HEK293 (cell line): ENCODE measurements at regions not wholly inside any gene's neighbourhood (a gene's known extent, or its start where the extent isn't known, plus 50 kb on each side); places are given as distances from the start of the nearest gene placed in this dataset.

Source experiments
- CTCF ChIA-PET: fragments of 350-600 bp; formaldehyde crosslinking; extraction: SDS; loops from one replicate; lab custom pipeline; 2021; ENCODE audit warnings: antibody characterized with exemption; lab: Yijun Ruan, JAX
- POLR2A ChIA-PET: fragments of 300-600 bp; formaldehyde crosslinking; extraction: SDS; loops from one replicate; lab custom pipeline; 2020; ENCODE audit warnings: antibody characterized with exemption, inconsistent platforms; lab: Yijun Ruan, JAX
- H3K27ac ChIP-seq: fragments of 200-500 bp; sonication (Bioruptor generic); 2 replicates; pipeline ENCODE4 v1.5.1; 2014; ENCODE audit warnings: low read depth, low read length, control low read depth, inconsistent platforms; ENCODE audit errors: extremely low read depth
- H3K36me3 ChIP-seq, 2 experiments: fragments of 200-500 bp in 1 of 2; sonication (Bioruptor generic) in 1 of 2; 1 replicate in 1 of 2; 2 replicates in 1 of 2; pipeline ENCODE4 v1.5.1; 2014 to 2017; ENCODE audit warnings: inconsistent platforms in 2 of 2, low read length in 2 of 2; ENCODE audit not compliant: control insufficient read depth in 2 of 2, insufficient read depth in 1 of 2
- H3K4me1 ChIP-seq: fragments of 200-500 bp; sonication (Bioruptor generic); 2 replicates; pipeline ENCODE4 v1.5.1; 2014; ENCODE audit warnings: mild to moderate bottlenecking, low read length, inconsistent platforms; ENCODE audit not compliant: control insufficient read depth, insufficient read depth
- H3K4me3 ChIP-seq: 2 replicates; pipeline ENCODE4 v1.5.1; 2011; ENCODE audit warnings: low read depth, mild to moderate bottlenecking, control low read depth, low read length, moderate library complexity
- H3K9me3 ChIP-seq: fragments of 200-500 bp; sonication (Bioruptor generic); 2 replicates; pipeline ENCODE4 v1.5.1; 2014; ENCODE audit warnings: low read depth, low read length, inconsistent platforms; ENCODE audit not compliant: control insufficient read depth, insufficient read depth
- BCL6B ChIP-seq: fragments of 450-650 bp; formaldehyde crosslinking; IDR thresholded peaks from 2 replicates; pipeline ENCODE4 v1.5.1; 2017; ENCODE audit warnings: missing biosample characterization, missing genetic modification characterization
- ELK4 ChIP-seq: IDR thresholded peaks from 2 replicates; pipeline ENCODE4 v1.6.1; 2011; ENCODE audit warnings: mild to moderate bottlenecking, low read depth, low read length, borderline replicate concordance
- GLI2 ChIP-seq: fragments of 450-650 bp; formaldehyde crosslinking; IDR thresholded peaks from 2 replicates; pipeline ENCODE4; 2017; ENCODE audit warnings: missing biosample characterization, missing genetic modification characterization, low read depth, borderline replicate concordance
- KLF10 ChIP-seq: fragments of 450-650 bp; IDR thresholded peaks from 2 replicates; pipeline ENCODE4 v1.5.1; 2018; ENCODE audit warnings: missing biosample characterization, mild to moderate bottlenecking, missing genetic modification characterization
- REST ChIP-seq: fragments of 450-650 bp; formaldehyde crosslinking; IDR thresholded peaks from 2 replicates; pipeline ENCODE4 v1.5.1; 2016; ENCODE audit warnings: missing biosample characterization, missing genetic modification characterization
- SALL2 ChIP-seq: fragments of 450-650 bp; formaldehyde crosslinking; IDR thresholded peaks from 2 replicates; pipeline ENCODE4 v1.5.0; 2017; ENCODE audit warnings: missing biosample characterization, mild to moderate bottlenecking, missing genetic modification characterization, borderline replicate concordance
- SETDB1 ChIP-seq: IDR thresholded peaks from one replicate; pipeline ENCODE4 v1.6.1; 2017; ENCODE audit warnings: mild to moderate bottlenecking, low read length, moderate library complexity, mixed read lengths; ENCODE audit not compliant: insufficient read length
- ZBTB17 ChIP-seq: fragments of 450-650 bp; formaldehyde crosslinking; IDR thresholded peaks from 2 replicates; pipeline ENCODE4 v1.5.1; 2016; ENCODE audit warnings: missing biosample characterization, missing genetic modification characterization
- ZFP3 ChIP-seq: fragments of 450-650 bp; formaldehyde crosslinking; IDR thresholded peaks from 2 replicates; pipeline ENCODE4 v1.5.1; 2016; ENCODE audit warnings: low read depth, missing biosample characterization, missing genetic modification characterization
- ZNF18 ChIP-seq: fragments of 450-650 bp; formaldehyde crosslinking; IDR thresholded peaks from 2 replicates; pipeline ENCODE4 v1.5.1; 2016; ENCODE audit warnings: missing biosample characterization, missing genetic modification characterization
- ZNF2 ChIP-seq: fragments of 450-650 bp; formaldehyde crosslinking; IDR thresholded peaks from 2 replicates; pipeline ENCODE4 v1.5.1; 2016; ENCODE audit warnings: missing biosample characterization, missing genetic modification characterization
- ZNF266 ChIP-seq: fragments of 450-650 bp; formaldehyde crosslinking; IDR thresholded peaks from 2 replicates; pipeline ENCODE4 v1.5.1; 2016; ENCODE audit warnings: missing biosample characterization, missing genetic modification characterization, low read depth
- ZNF274 ChIP-seq, 2 experiments: fragments of 200-500 bp in 1 of 2; fragments of 450-650 bp in 1 of 2; sonication (Bioruptor generic) in 1 of 2; formaldehyde crosslinking in 1 of 2; IDR thresholded peaks; 2 replicates each; pipeline versions ENCODE4 v1.5.1 to v1.6.1; 2014 to 2016; ENCODE audit warnings: borderline replicate concordance in 1 of 2, inconsistent platforms in 1 of 2, low read length in 1 of 2, missing biosample characterization in 1 of 2, missing genetic modification characterization in 1 of 2
- ZNF335 ChIP-seq: fragments of 450-650 bp; formaldehyde crosslinking; conservative IDR thresholded peaks from 2 replicates; pipeline ENCODE4 v1.5.1; 2016; ENCODE audit warnings: missing biosample characterization, missing genetic modification characterization
- ZNF530 ChIP-seq: fragments of 450-650 bp; formaldehyde crosslinking; IDR thresholded peaks from 2 replicates; pipeline ENCODE4 v1.5.1; 2016; ENCODE audit warnings: low read depth, missing biosample characterization, missing genetic modification characterization
- ZNF664 ChIP-seq: fragments of 450-650 bp; formaldehyde crosslinking; IDR thresholded peaks from 2 replicates; pipeline ENCODE4 v1.5.1; 2016; ENCODE audit warnings: missing biosample characterization, missing genetic modification characterization
- ZNF677 ChIP-seq: fragments of 450-650 bp; IDR thresholded peaks from 2 replicates; pipeline ENCODE4 v1.5.0; 2018; ENCODE audit warnings: missing biosample characterization, mild to moderate bottlenecking, missing genetic modification characterization, moderate library complexity
- ZNF776 ChIP-seq: fragments of 450-650 bp; formaldehyde crosslinking; IDR thresholded peaks from 2 replicates; pipeline ENCODE4 v1.5.0; 2017; ENCODE audit warnings: missing biosample characterization, missing genetic modification characterization, borderline replicate concordance

GRCh38 chr12:114221957-114222630 lies 183.8 kb downstream of the TBX5 start:
- Histone ChIP-seq H3K4me1 (no peaks in the 10 kb centered on the region), H3K27ac (no peak overlapping the region), H3K9me3 (no peaks in the 10 kb centered on the region), H3K36me3 (no peaks in the 10 kb centered on the region), H3K4me3 (no peak overlapping the region)
- POLR2A ChIA-PET, result no interaction called here
- no peak for TF ChIP-seq ZNF335 (tag by site-specific recombination)
- no peak for TF ChIP-seq ZFP3 (tag by site-specific recombination)
- no peak for TF ChIP-seq ZNF530 (tag by site-specific recombination)
- no peak for TF ChIP-seq ZNF677 (tag by site-specific recombination)
- no peak for TF ChIP-seq SETDB1
- TF ChIP-seq ZNF274 (IDR thresholded peaks at IDR 0.05; ENCODE audit: low read length), result no peak
- no peak for TF ChIP-seq ZNF274 (tag by site-specific recombination; IDR thresholded peaks at IDR 0.05; ENCODE audit: borderline replicate concordance)
- TF ChIP-seq GLI2 (tag by site-specific recombination), result no peak
- no peak for TF ChIP-seq REST (tag by site-specific recombination)
- no peak for TF ChIP-seq ZNF2 (tag by site-specific recombination)
- no peak for TF ChIP-seq ZNF266
- CTCF ChIA-PET, result interaction anchor here (1.0 kb wide), 1 partner anchor 56 kb away, joined by 3 read pairs; no protein-coding TSS in a partner anchor

- no peaks in the 10 kb centered on the region for H3K4me1 ChIP-seq
- CTCF ChIA-PET, result no interaction called here
- TF ChIP-seq ZBTB17 (tag by site-specific recombination) (no peak), ZNF664 (tag by site-specific recombination) (no peak), ZNF18 (tag by site-specific recombination) (no peak), ZNF776 (tag by site-specific recombination) (no peak), KLF10 (tag by site-specific recombination) (no peak), ELK4 (no peak), SALL2 (no peak), BCL6B (no peak)
Observed at GRCh38 chr12:114221136-114221833, 184.7 kb downstream of the TBX5 start.

More at GRCh38 chr12:114221136-114221833, 184.7 kb downstream of the TBX5 start:
- Histone ChIP-seq H3K36me3 (no peaks in the 10 kb centered on the region), H3K4me3 (no peak overlapping the region), H3K9me3 (no peaks in the 10 kb centered on the region), H3K27ac (no peak overlapping the region)
- POLR2A ChIA-PET, result no interaction called here
